BLaER1 (cell line): ENCODE measurements at regions not wholly inside any gene's neighbourhood (a gene's known extent, or its start where the extent isn't known, plus 50 kb on each side); places are given as distances from the start of the nearest gene placed in this dataset.

Experiments used
- H3K27ac ChIP-seq: shearing (Covaris generic); formaldehyde crosslinking; 2 replicates; pipeline ENCODE4 v1.8.1; 2022
- H3K27me3 ChIP-seq: shearing (Covaris generic); formaldehyde crosslinking; 2 replicates; pipeline ENCODE4 v1.8.1; 2022
- H3K36me3 ChIP-seq: shearing (Covaris generic); formaldehyde crosslinking; 2 replicates; pipeline ENCODE4 v1.8.1; 2022
- H3K4me1 ChIP-seq: shearing (Covaris generic); formaldehyde crosslinking; 2 replicates; pipeline ENCODE4 v1.8.1; 2022
- H3K4me2 ChIP-seq: shearing (Covaris generic); formaldehyde crosslinking; 2 replicates; pipeline ENCODE4 v1.8.1; 2022
- H3K4me3 ChIP-seq: shearing (Covaris generic); formaldehyde crosslinking; 2 replicates; pipeline ENCODE4 v1.8.1; 2022
- H3K9ac ChIP-seq: shearing (Covaris generic); formaldehyde crosslinking; 2 replicates; pipeline ENCODE4 v1.8.1; 2022
- H3K9me3 ChIP-seq: shearing (Covaris generic); formaldehyde crosslinking; 2 replicates; pipeline ENCODE4 v1.8.1; 2022
- H4K20me1 ChIP-seq: shearing (Covaris generic); formaldehyde crosslinking; 2 replicates; pipeline ENCODE4 v1.8.1; 2022
- Cebpa-rat ChIP-seq: shearing (Covaris generic); IDR thresholded peaks from 2 replicates; pipeline ENCODE4 v1.8.1; 2022

GRCh38 chr2:103010306-103010705, 248.5 kb downstream of the TMEM182 start:
- no peak for TF ChIP-seq Cebpa-rat
- H3K4me2 ChIP-seq, result no peak overlapping the region
- H3K4me1 ChIP-seq, result no peaks in the 10 kb centered on the region
- H3K27ac ChIP-seq, result no peak overlapping the region
- no peaks in the 10 kb centered on the region for H3K27me3 ChIP-seq
- no peak overlapping the region for H3K4me3 ChIP-seq
- no peaks in the 10 kb centered on the region for H3K9me3 ChIP-seq
- no peaks in the 10 kb centered on the region for H3K36me3 ChIP-seq
- no peak overlapping the region for H3K9ac ChIP-seq
- H4K20me1 ChIP-seq, result no peaks in the 10 kb centered on the region

GRCh38 chr2:103010751-103011150, 248.9 kb downstream of the TMEM182 start:
- H3K27me3 ChIP-seq, result no peaks in the 10 kb centered on the region
- H3K4me3 ChIP-seq, result no peak overlapping the region
- no peak overlapping the region for H3K9ac ChIP-seq
- H3K27ac ChIP-seq, result no peak overlapping the region
- H4K20me1 ChIP-seq, result no peaks in the 10 kb centered on the region
- H3K9me3 ChIP-seq, result no peaks in the 10 kb centered on the region
- no peaks in the 10 kb centered on the region for H3K4me1 ChIP-seq
- H3K4me2 ChIP-seq, result no peak overlapping the region
- no peak for TF ChIP-seq Cebpa-rat
- no peaks in the 10 kb centered on the region for H3K36me3 ChIP-seq

- Histone ChIP-seq H3K27ac (no peak overlapping the region), H3K9me3 (no peaks in the 10 kb centered on the region), H3K27me3 (no peaks in the 10 kb centered on the region), H3K4me1 (no peaks in the 10 kb centered on the region), H4K20me1 (no peaks in the 10 kb centered on the region), H3K4me2 (no peak overlapping the region), H3K9ac (no peak overlapping the region), H3K36me3 (no peaks in the 10 kb centered on the region), H3K4me3 (no peak overlapping the region)
- TF ChIP-seq Cebpa-rat, result no peak
Measured at GRCh38 chr2:103012590-103012989, 250.8 kb downstream of the TMEM182 start.

- Histone ChIP-seq H4K20me1 (no peaks in the 10 kb centered on the region), H3K4me2 (no peak overlapping the region), H3K4me3 (no peak overlapping the region), H3K4me1 (peaks cover 13% of the 10 kb centered on the region), H3K36me3 (no peaks in the 10 kb centered on the region), H3K9me3 (no peaks in the 10 kb centered on the region), H3K27ac (no peak overlapping the region), H3K27me3 (no peaks in the 10 kb centered on the region), H3K9ac (no peak overlapping the region)
- TF ChIP-seq Cebpa-rat, result no peak
Measured at GRCh38 chr2:103025056-103025455, 263.2 kb downstream of the TMEM182 start.

DNA sequence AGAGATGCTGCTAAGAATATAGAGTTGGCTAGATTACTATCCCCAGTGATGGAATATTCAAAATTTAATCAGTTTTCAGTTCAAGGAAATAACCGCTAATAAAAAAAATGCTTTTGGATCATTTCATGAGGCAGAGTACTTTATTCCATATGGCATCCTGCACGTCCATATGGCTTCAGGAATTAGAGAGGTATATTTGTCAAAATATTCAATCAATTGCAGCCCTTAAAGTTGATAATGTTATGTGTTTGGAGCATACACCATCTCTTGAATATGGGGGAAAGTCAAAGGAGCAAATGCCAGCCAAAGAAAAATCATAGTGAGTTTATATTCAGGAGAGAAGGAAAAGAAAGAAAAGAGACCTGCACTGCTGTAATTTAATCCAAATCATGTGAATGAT, 266.4 kb downstream of the TMEM182 start:
- no peaks in the 10 kb centered on the region for H3K36me3 ChIP-seq
- H3K4me3 ChIP-seq, result no peak overlapping the region
- H3K27ac ChIP-seq, result no peak overlapping the region
- TF ChIP-seq Cebpa-rat, result no peak
- no peaks in the 10 kb centered on the region for H3K9me3 ChIP-seq
- no peak overlapping the region for H3K9ac ChIP-seq
- H3K27me3 ChIP-seq, result no peaks in the 10 kb centered on the region
- peak overlapping the region; percentile 52 for H3K4me2 ChIP-seq
- H4K20me1 ChIP-seq, result no peaks in the 10 kb centered on the region
- H3K4me1 ChIP-seq, result peaks cover 13% of the 10 kb centered on the region
